Activated CD8-positive, alpha-beta memory T cell treated with anti-CD3 and anti-CD28 coated beads, Interleukin-2, amount 50 U/mL, for 4 hours (primary cell): ENCODE measurements at regions not wholly inside any gene's neighbourhood (a gene's known extent, or its start where the extent isn't known, plus 50 kb on each side); places are given as distances from the start of the nearest gene placed in this dataset.
"Not testable (repeated sequence)": the region's sequence is repeated elsewhere in the genome, so short reads cannot be mapped to it uniquely, and the experiment has no call there.

ENCODE experiments used
- DNase-seq: peaks from one replicate; pipeline ENCODE4 v3.0.0-alpha.2; 2020

DNA sequence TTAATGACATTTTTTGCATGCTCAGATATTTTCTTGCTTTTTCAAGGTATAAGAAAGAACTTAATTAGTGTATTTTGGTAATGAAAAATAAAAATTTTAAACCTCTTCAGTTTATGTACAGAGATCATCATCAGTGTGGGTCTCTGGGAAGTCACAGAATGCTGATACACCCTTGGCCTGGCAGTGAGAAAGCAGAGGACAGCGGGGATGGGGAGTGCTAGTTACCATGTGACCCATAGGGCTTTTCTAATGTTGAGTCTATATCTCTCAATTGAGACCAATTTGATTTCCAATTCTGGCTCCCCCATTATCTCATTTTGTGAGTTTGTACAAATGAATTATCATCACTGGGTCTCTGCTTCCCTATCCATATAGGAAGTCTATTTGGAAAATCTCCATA is 305.7 kb downstream of the CYRIA start:
- no peak for DNase-seq

DNA sequence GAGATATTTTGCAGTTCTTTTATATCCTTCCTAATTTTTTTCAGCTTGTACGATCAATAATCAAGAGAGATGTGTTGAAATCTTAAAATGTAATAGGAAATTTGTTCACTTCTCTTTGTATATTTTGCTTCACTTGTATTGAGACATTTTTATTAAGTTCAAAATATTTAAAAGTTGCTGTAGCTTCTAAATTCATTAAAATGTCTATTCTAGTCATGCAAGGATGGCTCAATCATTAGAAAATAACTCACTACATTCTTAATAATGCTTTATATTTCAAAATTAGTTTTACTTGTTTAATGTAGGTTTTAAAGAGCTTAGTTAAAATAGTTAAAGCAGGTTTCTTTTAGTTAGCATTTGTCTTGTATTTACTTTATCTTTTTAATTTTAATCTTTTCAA is 308.4 kb downstream of the CYRIA start:
- no peak for DNase-seq

DNA sequence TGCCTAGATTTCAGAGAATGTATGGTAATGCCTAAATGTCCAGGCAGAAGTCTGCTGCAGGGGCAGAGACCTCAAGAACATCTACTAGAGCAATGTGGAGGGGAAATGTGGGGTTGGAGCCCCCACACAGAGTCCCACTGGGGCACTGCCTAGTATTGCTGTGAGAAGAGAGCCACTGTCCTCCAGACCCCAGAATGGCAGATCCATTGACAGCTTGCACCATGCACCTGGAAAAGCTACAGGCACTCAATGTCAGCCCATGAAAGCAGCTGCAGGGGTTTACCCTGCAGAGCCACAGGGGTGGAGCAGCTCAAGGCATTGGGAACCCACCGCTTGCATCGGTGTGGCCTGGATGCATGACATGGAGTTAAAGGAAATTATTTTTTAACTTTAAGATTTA is 314.1 kb downstream of the CYRIA start:
- no peak for DNase-seq

DNA sequence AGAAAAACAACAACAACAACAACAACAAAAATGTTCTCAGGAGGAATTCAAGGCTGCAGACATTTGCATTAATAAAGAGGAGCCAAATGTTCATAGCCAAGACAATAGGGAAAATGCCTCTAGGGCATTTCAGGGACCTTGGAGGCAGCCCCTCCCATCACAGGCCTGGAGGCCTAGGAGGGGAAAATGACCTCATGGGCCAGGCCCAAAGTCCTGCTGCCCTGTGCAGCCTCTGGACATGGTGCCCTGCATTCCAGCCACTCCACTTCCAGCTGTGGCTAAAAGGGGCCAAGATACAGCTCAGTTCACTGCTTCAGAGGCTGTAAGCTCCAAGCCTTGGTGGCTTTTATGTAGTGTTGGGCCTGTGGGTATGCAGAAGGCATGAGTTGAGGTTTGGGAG is 314.5 kb downstream of the CYRIA start:
- DNase-seq, result no peak

DNA sequence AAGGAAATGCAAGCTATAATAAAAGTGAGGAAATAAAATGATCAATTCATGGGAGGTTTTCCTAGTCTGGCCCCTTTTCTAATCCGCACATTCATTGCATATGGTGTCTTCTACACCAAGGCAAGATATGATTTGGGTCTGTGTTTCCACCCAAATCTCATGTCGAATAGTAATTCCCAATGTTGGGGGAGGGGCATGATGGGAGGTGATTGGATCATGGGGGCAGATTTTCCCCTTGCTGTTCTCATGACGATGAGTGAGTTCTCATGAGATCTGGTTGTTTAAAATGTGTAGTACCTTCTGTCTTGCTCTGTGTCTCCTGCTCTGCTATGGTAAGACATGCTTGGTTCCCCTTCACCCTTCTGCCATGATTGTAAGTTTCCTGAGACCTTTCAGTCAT is 315.4 kb downstream of the CYRIA start:
- no peak for DNase-seq

DNA sequence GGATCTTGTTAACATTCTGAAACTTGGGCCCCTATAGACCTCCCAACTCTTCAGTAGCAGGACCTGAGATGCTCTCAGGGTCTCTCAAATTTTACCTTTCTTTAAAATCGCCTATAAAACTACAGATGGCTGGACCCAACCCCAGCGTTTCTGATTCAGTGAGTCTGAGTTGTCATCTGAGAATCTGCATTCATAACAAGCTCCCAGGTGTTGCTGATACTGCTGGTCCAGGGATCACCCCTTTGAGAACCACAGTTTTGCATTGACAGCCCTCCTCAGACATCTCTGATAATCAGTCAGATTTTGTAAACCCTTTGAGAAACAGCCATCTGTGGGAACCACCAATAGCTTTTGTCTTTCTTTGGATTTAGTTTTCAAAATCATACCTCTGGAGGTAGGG is 315.8 kb downstream of the CYRIA start:
- DNase-seq, result no peak

DNA sequence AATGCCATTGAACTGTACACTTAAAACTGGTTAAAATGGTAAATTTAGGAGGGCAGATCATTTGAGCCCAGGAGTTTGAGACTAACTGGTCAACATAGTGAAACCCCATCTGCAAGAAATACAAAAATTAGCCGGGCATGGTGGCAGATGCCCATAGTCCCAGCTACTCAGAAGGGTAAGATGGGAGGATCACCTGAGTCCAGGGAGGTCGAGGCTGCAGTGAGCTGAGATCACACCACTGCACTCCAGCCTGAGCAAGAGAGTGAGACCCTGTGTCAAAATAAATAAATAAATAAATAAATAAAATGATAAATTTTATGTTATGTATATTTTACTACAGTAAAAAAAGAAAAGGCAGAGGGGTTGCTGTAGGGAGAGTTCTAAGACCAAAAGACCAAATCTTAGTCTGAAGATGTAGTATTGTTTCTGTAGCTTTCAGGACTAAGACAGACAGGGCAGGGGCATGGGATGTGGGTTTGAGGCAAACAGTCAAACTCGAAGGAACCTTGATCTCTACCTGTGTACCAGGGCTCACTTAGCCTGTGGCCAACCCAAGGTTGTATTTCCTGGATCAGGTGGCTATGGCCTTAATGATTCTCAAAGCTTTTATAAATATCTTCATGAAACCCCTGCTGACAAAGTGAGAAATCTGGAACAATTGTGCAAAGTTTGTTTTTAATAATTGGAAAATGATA is 316.7 kb downstream of the CYRIA start:
- no peak for DNase-seq

DNA sequence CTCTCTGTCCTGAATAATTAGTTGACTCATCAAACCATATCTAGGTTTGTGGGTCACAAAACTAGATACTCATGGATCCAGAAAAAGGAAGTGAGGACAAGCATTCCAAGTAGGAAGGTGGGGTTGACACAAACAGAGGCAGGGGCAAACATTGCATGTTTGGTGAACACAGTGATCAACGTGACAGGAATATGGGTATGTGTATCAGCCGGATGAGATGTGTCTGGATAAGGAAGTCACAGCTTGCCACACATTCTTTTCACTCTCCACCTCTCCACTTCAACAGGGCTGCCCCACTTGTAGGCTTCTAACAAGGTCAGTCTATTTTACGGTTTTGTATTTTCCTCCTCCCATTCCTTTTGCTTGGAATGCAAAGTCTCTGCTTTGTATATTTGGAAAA is 319.0 kb downstream of the CYRIA start:
- no peak for DNase-seq

DNA sequence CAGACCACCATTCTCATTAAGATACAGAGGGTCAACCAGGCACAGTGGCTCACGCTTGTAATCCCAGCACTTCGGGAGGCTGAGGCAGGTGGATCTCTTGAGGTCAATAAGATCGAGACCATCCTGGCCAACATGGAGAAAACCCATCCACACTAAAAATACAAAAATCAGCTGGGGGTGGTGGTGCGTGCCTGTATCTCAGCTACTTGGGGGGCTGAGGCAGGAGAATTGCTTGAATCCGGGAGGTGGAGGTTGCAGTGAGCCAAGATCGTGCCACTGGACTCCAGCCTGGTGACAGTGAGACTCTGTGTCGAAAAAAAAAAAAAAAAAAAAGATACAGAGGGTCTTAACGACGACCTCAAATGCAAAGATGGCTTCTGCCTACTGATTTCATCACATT is 320.4 kb downstream of the CYRIA start:
- not testable (repeated sequence) for DNase-seq

DNA sequence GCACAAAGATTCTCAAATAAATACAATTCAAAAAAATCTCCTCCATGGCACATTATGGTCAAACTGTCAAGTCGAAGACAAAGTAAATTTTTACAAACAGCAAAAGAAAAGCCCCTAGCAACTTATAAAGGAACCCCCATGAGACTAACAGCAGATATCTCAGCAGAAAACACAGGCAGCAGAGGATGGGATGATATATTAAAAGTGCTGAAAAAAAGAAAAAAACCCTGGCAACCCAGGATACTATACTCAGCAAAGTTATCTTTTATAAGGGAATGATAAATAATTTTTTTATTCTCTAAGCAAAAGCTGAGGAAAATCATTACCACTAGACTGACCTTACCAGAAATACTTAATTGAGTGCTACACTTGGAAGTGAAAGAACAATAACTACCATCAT is 326.4 kb downstream of the CYRIA start:
- DNase-seq, result no peak

DNA sequence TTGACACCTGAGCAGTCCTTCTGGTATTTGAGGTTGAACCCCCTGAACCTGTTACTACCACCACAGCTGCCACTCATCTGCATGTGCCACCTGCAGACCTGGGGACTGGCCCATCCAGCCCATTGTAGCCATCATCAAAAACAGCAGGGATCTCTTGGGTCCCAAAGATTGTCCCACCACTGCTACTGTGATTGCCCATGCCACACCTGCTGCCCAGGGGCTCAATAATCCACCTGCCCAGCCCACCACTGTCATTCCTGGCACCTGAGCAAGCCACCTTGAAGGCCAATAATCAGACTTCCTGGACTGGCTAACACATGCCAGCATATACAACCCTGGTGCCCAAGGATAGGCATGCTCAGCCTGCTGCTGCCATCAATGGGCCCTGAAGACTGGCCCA is 327.6 kb downstream of the CYRIA start:
- no peak for DNase-seq

DNA sequence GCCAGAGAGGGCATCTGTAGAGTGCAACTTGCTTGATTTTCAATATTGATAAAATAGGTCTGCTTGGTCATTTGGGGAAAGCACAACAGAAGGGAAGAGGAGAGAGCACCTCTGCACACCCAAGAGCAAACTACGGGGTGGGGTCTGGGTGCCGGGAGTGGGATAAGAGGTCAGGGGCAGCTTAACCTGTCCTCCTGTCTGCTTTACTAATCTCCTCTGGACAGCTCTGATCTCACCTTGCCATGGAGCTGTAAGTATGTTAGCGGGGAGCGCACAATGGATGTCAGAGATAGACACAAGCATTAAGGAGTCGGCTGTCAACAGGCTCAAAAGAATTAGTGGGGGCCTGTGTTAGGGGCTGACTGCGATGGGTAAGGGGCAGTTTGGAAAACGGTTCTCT is 328.7 kb downstream of the CYRIA start:
- DNase-seq, result no peak

DNA sequence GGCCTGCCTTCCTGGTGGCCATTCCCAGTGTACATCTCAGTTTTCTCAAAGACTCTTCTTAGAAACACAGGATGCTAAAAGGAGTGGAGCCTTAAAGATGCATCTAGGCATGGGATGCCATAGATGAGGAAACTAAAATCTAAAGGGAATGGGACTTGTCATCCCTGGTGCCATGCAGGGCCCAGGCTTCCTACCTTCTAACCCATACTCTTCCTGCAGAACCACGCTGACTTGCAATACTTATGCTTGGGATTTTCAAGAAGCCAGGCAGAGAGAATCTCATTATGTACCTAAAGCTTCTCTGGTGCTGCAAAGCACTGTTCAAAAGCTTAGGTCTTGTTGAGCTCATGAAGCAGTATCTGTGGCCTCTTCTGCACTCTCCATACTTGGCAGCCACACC is 329.1 kb downstream of the CYRIA start:
- DNase-seq, result no peak

DNA sequence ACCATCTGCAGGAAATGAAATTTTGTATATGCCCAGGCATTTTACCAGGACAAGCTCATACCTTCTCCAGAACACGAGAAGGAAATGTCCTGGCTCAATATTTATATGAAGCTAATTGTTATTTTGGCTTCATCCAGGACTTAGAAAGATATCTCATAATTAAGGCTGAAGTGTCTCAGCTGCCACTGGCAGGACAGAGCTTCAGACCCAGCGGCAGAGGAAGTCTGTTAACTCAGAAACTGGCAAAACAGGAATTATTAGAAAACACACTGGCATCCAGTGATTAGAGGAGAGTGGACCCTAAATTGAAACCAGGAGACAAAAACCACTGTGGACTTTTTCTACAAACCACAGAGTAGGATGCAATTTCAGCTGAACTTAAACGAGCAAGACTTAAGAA is 329.7 kb downstream of the CYRIA start:
- no peak for DNase-seq

DNA sequence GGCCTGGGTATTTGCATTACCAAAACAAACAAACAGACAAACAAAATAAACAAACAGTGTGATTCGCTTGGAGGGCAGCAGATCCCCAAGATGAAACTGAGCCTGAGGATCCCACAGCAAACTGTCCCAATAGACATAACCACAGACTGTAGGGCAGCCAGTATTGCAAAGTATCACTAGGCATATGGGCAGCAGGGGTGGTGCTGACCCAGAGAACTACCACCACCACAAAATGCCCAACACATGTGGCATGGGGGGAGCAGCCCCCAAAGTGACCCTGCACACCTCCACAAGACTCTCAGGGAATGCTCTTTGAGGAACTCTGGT is 330.1 kb downstream of the CYRIA start:
- DNase-seq, result no peak

DNA sequence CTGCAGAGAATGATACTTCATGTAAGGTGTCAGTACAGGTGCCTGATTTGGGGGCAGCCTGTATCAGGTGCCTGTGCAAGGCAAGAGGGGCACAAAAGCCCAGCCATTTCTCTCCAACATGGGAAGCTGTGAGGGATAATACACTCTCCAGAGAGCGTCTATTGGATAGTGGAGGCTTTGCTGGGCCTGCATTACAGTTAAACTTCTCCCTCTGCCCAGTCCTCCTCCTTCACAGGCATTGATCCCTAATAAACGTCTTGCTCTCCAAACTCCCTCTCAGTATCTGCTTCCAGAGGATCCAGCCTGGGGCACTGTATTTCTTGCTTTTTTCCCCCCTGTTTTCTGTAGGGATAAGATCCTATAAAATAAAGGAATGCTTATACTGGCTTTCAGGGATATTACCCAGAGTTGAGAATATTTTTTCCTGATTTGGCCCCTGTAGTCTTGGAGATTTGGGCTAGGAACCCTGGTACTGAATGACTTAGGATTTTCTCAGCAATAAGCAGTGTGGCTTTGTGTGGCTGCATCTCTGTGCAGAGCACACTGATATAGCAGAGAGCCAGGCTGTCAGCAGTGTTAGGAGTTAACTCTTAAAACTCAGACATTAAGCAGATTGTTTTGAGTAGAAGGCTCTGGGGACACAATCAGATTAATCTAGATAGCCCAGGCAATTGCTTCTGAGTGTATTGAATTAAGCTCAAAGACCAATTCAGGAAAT is 330.6 kb downstream of the CYRIA start:
- DNase-seq, result no peak

DNA sequence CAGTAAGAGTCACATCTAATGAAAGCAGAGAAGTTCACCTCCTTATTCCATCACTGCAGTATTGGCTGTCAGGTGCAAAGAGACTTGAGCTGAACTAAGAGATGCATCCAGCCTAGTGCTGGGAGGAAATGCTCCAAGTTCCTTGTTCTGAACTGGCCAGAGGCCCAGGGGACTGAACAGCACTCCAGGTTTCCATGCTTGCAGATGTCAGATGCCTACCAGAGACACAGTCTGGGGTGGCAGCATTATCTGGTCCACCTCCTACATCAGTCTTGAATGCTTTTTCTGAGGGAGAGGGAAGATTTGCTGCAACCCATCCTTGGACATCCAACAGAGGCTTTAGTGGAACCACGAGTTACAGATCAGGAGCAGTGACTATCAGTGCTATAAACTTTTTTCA is 331.3 kb downstream of the CYRIA start:
- DNase-seq, result no peak

DNA sequence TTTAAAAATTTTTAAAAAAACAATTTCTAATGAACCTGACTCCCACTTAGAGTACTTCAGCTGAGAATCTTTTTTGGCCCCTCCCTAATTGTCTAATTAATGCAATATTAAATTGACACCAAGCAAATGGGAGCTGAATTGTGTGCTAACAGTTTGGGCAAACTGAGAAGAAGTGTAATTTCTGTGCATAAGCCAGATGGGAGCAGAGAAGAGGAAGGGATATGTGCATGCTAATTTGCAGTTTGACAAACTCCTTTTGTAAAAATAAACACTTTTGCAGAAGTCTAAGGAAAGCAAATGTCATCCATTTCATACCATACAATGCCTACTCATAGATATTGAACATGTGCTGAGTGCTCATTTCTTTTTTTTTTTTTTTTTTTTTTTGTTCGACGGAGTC is 332.0 kb downstream of the CYRIA start:
- DNase-seq, result no peak

DNA sequence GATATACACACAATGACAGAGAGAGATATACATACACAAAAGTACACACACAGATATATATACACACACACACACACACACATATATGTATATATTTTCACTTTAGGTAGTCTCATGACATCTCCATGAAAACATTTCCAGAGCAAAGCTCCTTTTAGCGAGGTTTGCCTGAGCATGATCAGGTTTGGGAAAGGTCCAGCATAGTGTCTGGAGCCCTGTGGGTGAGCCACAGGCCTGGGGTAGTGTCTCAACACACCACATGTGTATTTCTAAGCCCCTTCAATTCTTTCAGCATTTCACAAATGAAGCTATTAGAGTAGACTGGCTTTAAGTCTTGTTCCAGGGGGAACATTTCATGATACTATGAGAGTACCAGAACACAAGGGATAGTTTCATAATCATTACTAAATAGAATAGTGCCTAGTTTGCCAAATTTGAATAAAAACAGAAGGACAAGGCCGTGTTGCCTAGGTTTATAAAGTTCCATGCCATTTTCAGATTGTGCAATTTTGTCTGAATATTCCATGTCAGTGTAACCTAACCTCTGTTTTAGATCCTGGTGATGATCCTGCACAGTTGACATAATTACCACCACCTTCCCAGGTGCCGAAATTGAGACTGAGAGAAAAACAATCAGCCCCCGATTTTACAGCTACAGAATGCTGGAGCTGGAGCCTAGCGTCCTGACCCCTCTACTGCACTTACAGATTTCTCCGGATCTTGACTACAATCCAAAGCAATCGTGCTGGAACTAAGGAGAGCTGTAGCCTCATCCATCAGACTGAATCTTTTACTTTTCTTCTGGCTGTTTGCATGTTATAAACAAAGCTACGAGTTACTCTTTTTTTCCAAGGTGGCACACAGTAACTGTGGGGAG is 332.7 kb downstream of the CYRIA start:
- DNase-seq, result no peak

DNA sequence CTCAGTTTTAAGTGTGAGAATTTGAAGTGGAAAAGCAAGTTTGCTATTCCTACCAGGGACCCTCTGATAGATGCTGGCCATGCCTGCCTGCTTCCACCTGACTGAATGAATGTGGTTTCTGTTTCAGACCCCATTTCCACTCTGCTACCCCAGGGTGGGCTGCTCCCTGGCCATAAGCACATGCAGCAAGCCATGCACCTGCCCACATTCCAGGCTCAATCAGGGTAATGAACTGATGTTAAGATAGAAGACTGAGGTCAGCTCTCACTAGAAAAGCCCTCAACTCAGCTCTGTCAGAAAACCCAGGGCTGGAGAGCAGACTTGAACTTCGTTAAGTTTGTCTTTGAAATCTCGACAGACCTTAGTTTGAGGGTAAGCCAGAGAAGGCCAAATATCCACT is 333.9 kb downstream of the CYRIA start:
- no peak for DNase-seq

DNA sequence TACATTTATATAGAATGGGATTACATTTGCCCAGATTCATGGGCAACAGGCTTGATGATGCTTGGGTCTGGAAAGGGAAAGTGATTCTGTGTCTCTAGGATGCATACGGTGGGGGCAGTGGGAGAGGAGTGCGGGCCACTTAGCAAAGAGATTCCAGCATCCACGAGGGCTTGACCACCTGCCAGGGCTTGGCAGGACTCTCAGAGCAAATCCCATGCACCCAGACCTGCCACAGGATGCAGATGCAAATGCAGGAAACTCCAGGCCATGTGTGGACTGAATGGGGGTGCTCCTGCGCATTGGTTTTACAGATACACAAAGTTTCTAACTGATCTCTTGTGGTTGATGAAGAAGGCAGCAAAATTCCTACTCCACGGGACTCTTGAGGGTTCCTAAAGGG is 334.7 kb downstream of the CYRIA start:
- no peak for DNase-seq

DNA sequence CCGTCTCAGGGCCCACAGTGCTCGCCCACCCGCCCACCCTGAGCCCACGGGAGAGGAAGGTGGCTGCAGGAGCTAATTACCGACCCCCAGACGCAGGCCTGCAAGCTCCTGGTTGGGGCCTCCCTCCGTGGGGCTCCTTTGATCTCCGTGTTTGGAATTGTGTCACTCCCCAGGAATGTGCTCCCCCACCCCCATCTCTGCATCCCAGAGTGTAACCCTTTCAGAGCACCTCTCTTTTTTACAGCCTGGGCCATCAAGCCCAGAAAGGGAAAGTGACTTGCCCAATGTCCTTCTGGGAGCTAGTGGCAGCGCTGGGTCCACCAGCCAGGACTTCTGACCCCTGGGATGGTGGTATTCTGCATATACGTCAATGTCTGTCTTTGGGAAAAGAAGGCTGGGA is 335.1 kb downstream of the CYRIA start:
- no peak for DNase-seq

DNA sequence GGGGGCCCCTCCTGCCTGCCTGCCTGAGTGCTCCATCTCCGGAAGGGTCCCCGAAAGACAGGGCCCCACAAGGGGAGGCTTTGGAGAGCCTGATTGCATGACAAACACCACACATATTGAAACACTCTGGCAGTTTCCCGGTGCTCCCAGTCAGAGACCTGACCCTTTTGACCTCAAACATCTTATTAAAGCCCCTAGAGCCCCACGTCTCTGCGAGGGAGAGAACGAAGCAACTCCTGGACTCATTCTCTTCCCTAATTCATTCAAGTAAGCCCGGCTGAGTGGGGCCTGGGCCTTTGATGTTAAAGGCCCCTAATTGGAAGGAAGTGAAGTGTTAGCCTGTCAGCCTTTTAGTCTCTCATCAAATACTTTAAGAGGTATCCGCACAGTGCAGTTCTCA is 335.6 kb downstream of the CYRIA start:
- no peak for DNase-seq

DNA sequence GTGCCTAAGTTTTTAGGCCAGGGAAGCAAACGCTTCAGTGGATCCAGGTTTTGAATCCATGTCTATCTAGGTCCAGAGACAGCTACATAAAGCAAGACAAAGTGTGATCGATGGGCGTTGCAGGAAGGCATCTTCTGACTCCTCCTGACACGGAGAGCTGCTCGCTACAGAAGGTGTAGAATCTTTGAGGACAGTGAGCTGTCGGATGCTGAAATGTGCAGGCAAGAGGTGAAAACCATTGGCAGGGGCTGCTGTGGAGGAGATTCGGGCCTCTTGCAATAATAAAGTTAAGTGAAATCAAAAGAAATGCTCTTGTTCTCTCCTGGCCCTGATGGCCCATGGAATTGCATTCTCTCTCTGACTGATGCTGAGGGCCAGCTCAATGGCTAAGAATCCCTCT is 336.2 kb downstream of the CYRIA start:
- DNase-seq, result no peak
